ENCODE measurements at regions not wholly inside any gene's neighbourhood (a gene's known extent, or its start where the extent isn't known, plus 50 kb on each side); places are given as distances from the start of the nearest gene placed in this dataset.
"Not testable (repeated sequence)": the region's sequence is repeated elsewhere in the genome, so short reads cannot be mapped to it uniquely, and the experiment has no call there.

DNA sequence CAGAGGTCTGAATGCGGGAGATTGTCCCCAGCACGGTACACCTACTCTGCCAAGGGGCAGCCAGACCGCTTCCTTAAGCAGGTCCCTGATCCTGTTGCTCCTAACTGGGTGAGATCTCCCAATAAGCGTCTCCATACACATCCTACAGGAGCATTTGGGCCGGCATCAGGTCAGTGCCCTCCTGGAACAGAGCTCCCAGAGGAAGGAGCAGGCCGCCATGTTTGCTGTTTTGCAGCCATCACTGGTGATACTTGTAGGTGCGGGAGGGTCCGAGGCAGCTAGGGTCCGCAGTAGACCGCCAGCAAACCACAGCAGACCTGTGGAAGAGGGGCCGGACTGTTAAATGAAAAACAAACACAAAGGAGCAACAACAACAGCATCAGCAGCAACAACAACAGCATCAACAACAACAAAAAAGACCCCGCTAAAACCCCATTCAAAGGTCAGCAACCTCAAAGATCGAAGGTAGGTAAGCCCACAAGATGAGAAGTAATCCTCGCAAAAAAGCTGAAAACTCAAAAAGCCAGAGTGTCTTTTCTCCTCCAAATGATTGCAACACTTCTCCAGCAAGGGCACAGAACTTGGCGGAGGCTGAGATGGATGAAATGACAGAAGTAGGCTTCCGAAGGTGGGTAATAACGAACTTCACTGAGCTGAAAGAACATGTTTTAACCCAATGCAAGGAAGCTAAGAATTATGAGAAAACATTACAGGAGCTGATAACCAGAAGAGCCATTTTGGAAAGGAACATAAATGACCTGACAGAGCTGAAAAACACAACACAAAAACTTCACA lies 79.0 kb upstream of the CDH7 start:
- DNase-seq (ENCODE audit: low read depth) = no peak

GRCh38 chr18:65670145-65670544 lies 80.7 kb upstream of the CDH7 start:
- not testable (repeated sequence) for DNase-seq (ENCODE audit: low read depth)

GRCh38 chr18:65661391-65661790 lies 89.4 kb upstream of the CDH7 start:
- no peak for DNase-seq (ENCODE audit: low read depth)

GRCh38 chr18:65659912-65660311 lies 90.9 kb upstream of the CDH7 start:
- DNase-seq (ENCODE audit: low read depth) = no peak

DNA sequence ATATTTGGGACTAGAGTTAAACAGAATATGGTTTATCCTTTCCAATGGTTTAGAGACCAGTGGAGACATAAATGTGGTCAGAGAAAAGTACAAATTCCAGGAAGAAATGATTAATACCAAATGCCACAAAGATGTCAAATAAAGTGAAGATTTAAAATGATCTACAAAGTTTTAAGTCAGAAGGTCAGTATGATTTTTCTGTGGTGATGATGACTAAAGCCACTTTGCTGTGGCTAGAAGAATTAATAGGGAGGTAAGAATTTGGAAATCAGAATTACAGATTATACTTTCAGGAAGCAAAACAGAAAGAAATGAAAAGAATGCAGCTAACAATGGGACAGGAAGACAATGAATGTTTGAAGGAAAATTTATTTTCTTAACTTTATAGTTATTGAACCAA lies 91.5 kb upstream of the CDH7 start:
- no peak for DNase-seq (ENCODE audit: low read depth)

DNA sequence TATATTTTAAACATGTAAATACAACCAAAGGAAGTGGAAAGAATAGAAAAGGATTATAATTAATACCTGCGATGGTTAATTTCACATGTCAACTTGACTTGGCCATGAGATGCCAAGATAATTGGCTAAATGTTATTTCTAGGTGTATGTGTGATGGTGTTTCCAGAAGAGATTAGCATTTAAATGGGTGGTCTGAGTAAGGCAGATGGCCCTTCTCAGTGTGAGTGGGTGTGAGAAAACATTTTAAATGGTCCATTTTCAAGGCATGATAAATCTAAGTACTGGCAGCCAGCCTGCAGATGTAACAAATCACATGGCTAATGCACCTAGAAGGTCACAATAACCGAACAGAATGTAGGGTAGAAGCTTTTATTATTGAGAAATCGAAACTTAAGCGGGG lies 99.6 kb upstream of the CDH7 start:
- no peak for DNase-seq (ENCODE audit: low read depth)

DNA sequence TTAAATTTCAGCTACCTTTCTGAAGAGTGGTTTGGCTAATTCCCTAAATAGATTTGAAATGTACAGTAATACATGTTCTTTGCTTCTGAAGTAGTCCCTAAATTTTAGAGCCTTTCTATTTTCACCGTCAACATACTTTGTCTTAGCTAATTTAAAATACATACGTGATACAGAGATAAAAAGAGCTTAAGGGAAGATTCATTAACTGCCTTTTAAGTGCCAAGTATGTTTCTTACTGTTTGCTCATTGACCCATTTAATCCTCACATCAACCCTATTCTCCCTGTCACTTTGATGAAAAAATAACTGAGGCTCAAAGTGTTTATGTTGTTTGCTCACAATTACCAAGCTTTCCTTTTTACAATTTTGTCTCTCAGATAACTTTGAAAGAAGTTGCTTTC lies 118.6 kb upstream of the CDH7 start:
- no peak for DNase-seq (ENCODE audit: low read depth)

- DNase-seq (ENCODE audit: low read depth) = no peak
These were observed 119.0 kb upstream of the CDH7 start for GRCh38 chr18:65631766-65632165.

- no peak for DNase-seq (ENCODE audit: low read depth)
These were observed 122.4 kb upstream of the CDH7 start for GRCh38 chr18:65628390-65628789.

DNA sequence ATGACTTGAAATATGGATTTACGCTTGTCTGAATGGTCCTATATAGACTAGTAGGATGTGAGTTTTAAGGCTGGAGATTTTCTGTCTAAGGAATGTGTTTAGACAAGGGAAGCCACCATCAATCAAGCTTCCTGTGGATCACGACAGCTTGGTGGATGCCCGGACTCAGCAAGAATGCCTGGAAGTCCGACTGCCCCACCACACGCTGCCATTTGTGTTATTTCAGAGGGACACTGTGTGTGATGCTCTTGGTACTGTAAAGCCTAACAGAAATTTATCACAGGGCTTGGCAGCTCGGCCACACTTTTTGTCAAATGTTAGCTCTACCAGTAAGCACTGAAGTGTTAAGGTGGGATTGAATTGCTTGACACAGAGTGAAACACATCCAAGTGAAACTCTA lies 127.1 kb upstream of the CDH7 start:
- no peak for DNase-seq (ENCODE audit: low read depth)

- no peak for DNase-seq (ENCODE audit: low read depth)
These were observed 128.4 kb upstream of the CDH7 start for GRCh38 chr18:65622436-65622835.

GRCh38 chr18:65620076-65620696 lies 130.6 kb upstream of the CDH7 start:
- no peak for DNase-seq (ENCODE audit: low read depth)

GRCh38 chr18:65610939-65611338 lies 139.9 kb upstream of the CDH7 start:
- DNase-seq (ENCODE audit: low read depth) = no peak

- no peak for DNase-seq (ENCODE audit: low read depth)
These were observed 142.3 kb upstream of the CDH7 start for GRCh38 chr18:65608471-65608870.

GRCh38 chr18:65607161-65607560 lies 143.7 kb upstream of the CDH7 start:
- DNase-seq (ENCODE audit: low read depth) = no peak

GRCh38 chr18:65606551-65607130 lies 144.2 kb upstream of the CDH7 start:
- DNase-seq (ENCODE audit: low read depth) = no peak

- DNase-seq (ENCODE audit: low read depth) = not testable (repeated sequence)
These were observed 145.5 kb upstream of the CDH7 start for GRCh38 chr18:65605352-65605751.

- DNase-seq (ENCODE audit: low read depth) = no peak
These were observed 149.0 kb upstream of the CDH7 start for GRCh38 chr18:65601775-65602174.

GRCh38 chr18:65592435-65592834 lies 158.4 kb upstream of the CDH7 start:
- no peak for DNase-seq (ENCODE audit: low read depth)

GRCh38 chr18:65587491-65587890 lies 163.3 kb upstream of the CDH7 start:
- no peak for DNase-seq (ENCODE audit: low read depth)

DNA sequence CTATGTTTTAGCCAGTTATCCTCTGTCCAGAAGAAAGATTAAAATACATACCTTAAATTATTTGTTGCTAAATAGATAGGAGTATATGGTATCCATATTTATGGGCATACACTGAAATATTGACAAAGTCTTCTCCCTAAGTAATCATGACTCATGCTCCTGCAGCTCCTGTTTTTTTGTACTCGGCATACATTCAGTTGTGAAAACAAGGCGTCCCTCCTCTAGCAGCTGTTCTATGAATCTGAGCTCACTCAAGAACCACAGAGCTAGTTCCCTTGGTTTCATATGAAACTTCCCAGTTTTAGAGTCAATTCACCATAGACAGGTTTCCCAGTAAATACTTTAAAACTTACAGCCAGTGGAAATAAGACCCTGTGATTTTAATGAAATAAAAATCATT lies 168.7 kb upstream of the CDH7 start:
- DNase-seq (ENCODE audit: low read depth) = not testable (repeated sequence)

DNA sequence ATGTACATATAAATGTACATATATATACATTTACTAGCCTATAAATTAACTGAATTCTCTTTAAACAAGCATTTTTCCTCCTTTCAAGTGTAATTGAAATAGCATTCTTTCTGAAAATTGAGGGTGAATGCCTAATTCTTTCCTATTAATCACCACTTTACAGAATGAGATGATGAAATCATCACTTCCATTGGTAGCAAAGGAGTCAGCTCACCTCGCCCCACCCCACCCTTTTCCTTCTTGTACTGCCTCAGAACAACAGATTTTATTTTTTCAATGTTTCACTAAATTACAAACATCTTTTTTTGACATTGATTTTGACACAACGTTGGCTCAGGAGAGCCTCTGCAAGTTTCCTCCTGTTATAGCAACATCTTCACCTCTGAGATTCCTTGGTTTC lies 181.9 kb upstream of the CDH7 start:
- DNase-seq (ENCODE audit: low read depth) = no peak

DNA sequence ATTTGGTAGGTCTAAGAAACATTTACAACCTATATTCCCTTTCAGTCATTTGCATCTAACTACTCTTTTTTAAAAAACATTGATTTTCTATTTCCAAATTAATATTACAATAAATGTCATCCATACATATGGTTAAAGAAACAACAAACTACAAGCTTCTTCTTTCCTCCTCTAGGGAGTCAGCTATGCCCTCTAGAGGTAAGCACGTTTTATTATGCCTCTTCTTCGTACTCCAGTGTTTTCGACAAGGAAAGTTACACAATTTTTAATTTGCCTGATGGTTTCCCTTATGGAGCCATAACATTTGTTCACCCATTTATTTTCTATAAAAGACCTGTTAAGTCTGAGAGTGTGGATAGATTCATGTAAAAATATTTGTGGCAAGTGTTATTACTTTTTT lies 183.4 kb upstream of the CDH7 start:
- DNase-seq (ENCODE audit: low read depth) = no peak

DNA sequence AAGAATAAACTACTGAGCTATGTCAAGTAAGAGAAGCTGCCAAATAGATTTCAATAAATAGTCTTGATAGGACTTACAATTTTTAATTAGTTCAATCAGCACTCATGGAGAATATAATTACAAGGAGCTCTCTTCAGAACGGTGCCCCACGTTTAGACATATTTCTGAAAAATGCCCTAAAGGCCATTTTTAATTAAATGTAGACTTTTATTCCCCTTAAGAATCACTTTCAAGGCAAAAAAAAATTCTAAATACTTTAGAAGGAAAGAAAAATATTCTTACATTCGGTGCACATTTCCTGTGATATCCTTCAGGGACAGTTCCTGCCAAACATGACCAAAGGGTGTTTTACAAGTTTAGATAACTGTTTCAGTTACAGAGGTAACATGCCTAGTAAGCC lies 202.5 kb upstream of the CDH7 start:
- no peak for DNase-seq (ENCODE audit: low read depth)

All from fibroblast of the conjunctiva (primary cell).